Stomach (tissue), 4 donors: ENCODE measurements at regions not wholly inside any gene's neighbourhood (a gene's known extent, or its start where the extent isn't known, plus 50 kb on each side); places are given as distances from the start of the nearest gene placed in this dataset.

Experiments
- CTCF ChIP-seq, 7 experiments: fragments of 450-650 bp in 4 of 7; fragments of 200-600 bp in 3 of 7; sonication (generic) in 3 of 7; IDR thresholded peaks; one replicate each; pipeline ENCODE4 v1.5.1; 2016 to 2019; ENCODE audit warnings: antibody characterized with exemption in 7 of 7, control low read depth in 2 of 7, mild to moderate bottlenecking in 1 of 7
- EP300 ChIP-seq: sonication (generic); formaldehyde crosslinking; IDR thresholded peaks from one replicate; pipeline ENCODE4 v1.6.1; 2017; ENCODE audit warnings: antibody characterized with exemption
- POLR2A ChIP-seq, 4 donors: fragments of 450-650 bp; IDR thresholded peaks; one replicate each; pipeline ENCODE4 v1.6.1; 2016; ENCODE audit warnings: antibody characterized with exemption in 4 of 4, control low read depth in 2 of 4, mild to moderate bottlenecking in 1 of 4, moderate library complexity in 1 of 4
- POLR2AphosphoS5 ChIP-seq, 3 donors: sonication (generic); formaldehyde crosslinking; IDR thresholded peaks; one replicate each; pipeline ENCODE4 v1.6.1; 2016; ENCODE audit warnings: antibody characterized with exemption in 3 of 3

GRCh38 chr14:84323978-84324377 lies 1206.0 kb upstream of the FLRT2 start:
- TF ChIP-seq CTCF (IDR thresholded peaks at IDR 0.05) (no peak), POLR2A (IDR thresholded peaks at IDR 0.05) (no peak), POLR2AphosphoS5 (IDR thresholded peaks at IDR 0.05) (no peak), EP300 (no peak)
